H1 (cell line): ENCODE measurements at regions not wholly inside any gene's neighbourhood (a gene's known extent, or its start where the extent isn't known, plus 50 kb on each side); places are given as distances from the start of the nearest gene placed in this dataset.

ENCODE experiments used
- BACH1 ChIP-seq: IDR thresholded peaks from 2 replicates; pipeline ENCODE4 v1.6.1; 2012; ENCODE audit warnings: low read length, improper control_type of control experiment
- TF ChIP-seq, protein P1 (sequence below): IDR thresholded peaks from 2 replicates; pipeline ENCODE4 v1.6.1; 2011; ENCODE audit warnings: low read depth, mild to moderate bottlenecking, low read length; ENCODE audit not compliant: insufficient read depth

DNA sequence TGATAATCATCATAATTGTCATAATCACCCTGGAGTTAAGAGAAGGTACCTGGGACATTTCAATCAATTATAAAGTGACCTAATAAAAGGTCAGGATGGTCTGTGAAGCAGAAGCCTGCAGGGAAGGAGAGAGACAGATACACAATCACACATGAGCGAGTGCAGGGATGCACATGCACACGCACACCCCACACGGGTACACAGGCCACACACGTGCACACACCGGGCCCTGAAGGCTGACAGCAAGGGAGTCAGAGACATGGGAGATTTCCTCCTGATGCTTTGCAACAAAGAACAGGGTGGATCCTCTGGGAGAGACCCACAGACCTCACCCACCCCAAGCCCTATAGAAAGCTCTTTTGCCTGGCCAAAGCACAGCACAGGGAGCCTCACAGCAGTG lies 82.3 kb upstream of the ZC3H12A start (continued):
- no peak for TF ChIP-seq BACH1
- TF ChIP-seq, protein P1, sequence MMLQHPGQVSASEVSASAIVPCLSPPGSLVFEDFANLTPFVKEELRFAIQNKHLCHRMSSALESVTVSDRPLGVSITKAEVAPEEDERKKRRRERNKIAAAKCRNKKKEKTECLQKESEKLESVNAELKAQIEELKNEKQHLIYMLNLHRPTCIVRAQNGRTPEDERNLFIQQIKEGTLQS, result no peak
